Naive thymus-derived CD4-positive, alpha-beta T cell (primary cell): ENCODE measurements at regions not wholly inside any gene's neighbourhood (a gene's known extent, or its start where the extent isn't known, plus 50 kb on each side); places are given as distances from the start of the nearest gene placed in this dataset.

Experiments
- ATAC-seq: fragments of 150-1000 bp; cut with Tn5 transposase; 2 replicates; pipeline ENCODE4 v1.10.0; 2021; ENCODE audit warnings: mild to moderate bottlenecking, moderate library complexity
- CTCF ChIA-PET: fragments of 350-600 bp; sonication (Branson Sonifier 250); formaldehyde crosslinking; loops from one replicate; lab custom pipeline; 2021; ENCODE audit warnings: antibody characterized with exemption; lab: Charles Lee
- POLR2A ChIA-PET: fragments of 350-600 bp; sonication (Branson Sonifier 250); formaldehyde crosslinking; loops from one replicate; lab custom pipeline; 2021; ENCODE audit warnings: antibody characterized with exemption, inconsistent platforms; lab: Charles Lee
- DNase-seq, 9 donors: peaks; one replicate each; pipeline versions ENCODE4 v3.0.0 to v3.0.0-alpha.2; 2020 to 2022; ENCODE audit warnings: mixed read lengths in 1 of 9
- H3K27ac ChIP-seq: one replicate; pipeline ENCODE4 v1.7.0; 2013; ENCODE audit warnings: mild to moderate bottlenecking, low read depth, low read length, moderate library complexity
- H3K27me3 ChIP-seq, 2 donors: one replicate each; pipeline ENCODE4 v1.7.0; 2013; ENCODE audit warnings: low read length in 2 of 2, mild to moderate bottlenecking in 2 of 2, moderate library complexity in 2 of 2; ENCODE audit not compliant: control insufficient read depth in 2 of 2, insufficient read depth in 2 of 2
- H3K36me3 ChIP-seq, 3 experiments: 1 replicate in 2 of 3; 2 replicates in 1 of 3; pipeline ENCODE4 v1.7.0; 2013; ENCODE audit warnings: low read length in 3 of 3, mild to moderate bottlenecking in 3 of 3, moderate library complexity in 1 of 3; ENCODE audit not compliant: insufficient read depth in 3 of 3, control insufficient read depth in 2 of 3
- H3K4me1 ChIP-seq, 2 donors: one replicate each; pipeline ENCODE4 v1.7.0; 2013; ENCODE audit warnings: low read length in 2 of 2, mild to moderate bottlenecking in 2 of 2, moderate library complexity in 1 of 2; ENCODE audit not compliant: control insufficient read depth in 2 of 2, insufficient read depth in 2 of 2
- H3K4me3 ChIP-seq: 2 replicates; pipeline ENCODE4 v1.7.0; 2013; ENCODE audit warnings: mild to moderate bottlenecking, low read length
- H3K9me3 ChIP-seq, 3 experiments: 1 replicate in 2 of 3; 2 replicates in 1 of 3; pipeline ENCODE4 v1.7.0; 2013; ENCODE audit warnings: low read length in 3 of 3; ENCODE audit not compliant: control insufficient read depth in 2 of 3
- H3K27ac Mint-ChIP-seq, 9 donors: one replicate each; pipeline ENCODE4 v1.8.0; 2020 to 2022; ENCODE audit warnings: mixed read lengths in 9 of 9, mild to moderate bottlenecking in 8 of 9, moderate library complexity in 5 of 9, inconsistent platforms in 2 of 9
- H3K27me3 Mint-ChIP-seq, 5 donors: one replicate each; pipeline ENCODE4 v1.8.0; 2021 to 2022; ENCODE audit warnings: mixed read lengths in 5 of 5, mild to moderate bottlenecking in 1 of 5
- H3K36me3 Mint-ChIP-seq, 5 donors: one replicate each; pipeline ENCODE4 v1.8.0; 2020 to 2022; ENCODE audit warnings: mixed read lengths in 5 of 5, mild to moderate bottlenecking in 3 of 5, inconsistent platforms in 1 of 5
- H3K4me1 Mint-ChIP-seq, 7 donors: one replicate each; pipeline ENCODE4 v1.8.0; 2020 to 2022; ENCODE audit warnings: mixed read lengths in 7 of 7, mild to moderate bottlenecking in 3 of 7, inconsistent platforms in 1 of 7
- H3K4me3 Mint-ChIP-seq, 10 donors: one replicate each; pipeline ENCODE4 v1.8.0; 2020 to 2022; ENCODE audit warnings: mild to moderate bottlenecking in 10 of 10, mixed read lengths in 10 of 10, moderate library complexity in 6 of 10, inconsistent platforms in 2 of 10
- H3K9me3 Mint-ChIP-seq, 11 donors: one replicate each; pipeline ENCODE4 v1.8.0; 2020 to 2022; ENCODE audit warnings: mixed read lengths in 11 of 11, mild to moderate bottlenecking in 4 of 11, inconsistent platforms in 1 of 11, moderate library complexity in 1 of 11
- intact Hi-C, 2 donors: fragments of 100-400 bp; cut with micrococcal nuclease; formaldehyde crosslinking; loops; one replicate each; pipeline ENCODE4 v1.15.1; 2023

DNA sequence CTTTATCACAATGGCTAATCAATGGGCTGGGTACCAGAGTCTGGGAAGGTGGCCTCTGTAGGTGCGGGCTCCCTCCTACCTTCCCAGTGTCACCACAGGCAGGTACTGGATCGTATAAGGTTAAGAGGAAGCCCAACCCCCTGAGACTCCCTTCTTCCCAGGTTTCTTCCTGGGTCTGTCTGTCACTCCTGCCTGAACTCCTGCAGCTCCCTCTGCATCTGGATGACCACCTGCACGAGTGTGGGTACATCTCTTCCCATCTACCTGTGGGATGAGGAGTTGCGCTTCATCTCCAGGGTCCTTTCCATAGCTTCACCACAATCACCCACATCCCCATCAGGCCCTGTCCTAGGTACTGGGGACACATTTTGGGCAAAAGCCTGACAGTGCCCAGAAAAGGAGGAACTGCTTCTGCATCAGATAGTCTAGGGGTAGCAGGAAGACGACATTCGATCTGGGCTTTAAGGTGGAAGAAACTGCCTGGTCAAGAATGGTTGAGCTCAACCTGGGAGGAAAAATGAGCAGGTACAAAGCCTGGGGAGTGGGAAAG is 112.2 kb upstream of the ALDH1B1 start:
- no peaks in the 10 kb centered on the region for H3K9me3 ChIP-seq
- no peak overlapping the region for H3K27ac ChIP-seq
- Mint-ChIP-seq H3K9me3 (peaks cover 0 to 2% (median 0%) of the 10 kb centered on the region in 11 donors), H3K27me3 (peaks cover 0 to 9% (median 0%) of the 10 kb centered on the region in 5 donors), H3K4me1 (peaks cover 8 to 24% (median 19%) of the 10 kb centered on the region in 7 donors), H3K27ac (peak overlapping the region in 1 of 9 donors; percentile 32), H3K4me3 (no peak overlapping the region), H3K36me3 (no peaks in the 10 kb centered on the region)
- ChIA-PET CTCF (no interaction called here), POLR2A (no interaction called here)
- intact Hi-C loops, result loop anchor here in 1 of 2 donors (10.0 kb wide), 1 partner anchor 64 kb away; no protein-coding TSS in a partner anchor
- H3K4me1 ChIP-seq, result peaks cover 0 to 14% of the 10 kb centered on the region in 2 donors
- no peaks in the 10 kb centered on the region for H3K36me3 ChIP-seq
- H3K4me3 ChIP-seq, result no peak overlapping the region
- no peaks in the 10 kb centered on the region for H3K27me3 ChIP-seq
- ATAC-seq (no peak), DNase-seq (no peak)

DNA sequence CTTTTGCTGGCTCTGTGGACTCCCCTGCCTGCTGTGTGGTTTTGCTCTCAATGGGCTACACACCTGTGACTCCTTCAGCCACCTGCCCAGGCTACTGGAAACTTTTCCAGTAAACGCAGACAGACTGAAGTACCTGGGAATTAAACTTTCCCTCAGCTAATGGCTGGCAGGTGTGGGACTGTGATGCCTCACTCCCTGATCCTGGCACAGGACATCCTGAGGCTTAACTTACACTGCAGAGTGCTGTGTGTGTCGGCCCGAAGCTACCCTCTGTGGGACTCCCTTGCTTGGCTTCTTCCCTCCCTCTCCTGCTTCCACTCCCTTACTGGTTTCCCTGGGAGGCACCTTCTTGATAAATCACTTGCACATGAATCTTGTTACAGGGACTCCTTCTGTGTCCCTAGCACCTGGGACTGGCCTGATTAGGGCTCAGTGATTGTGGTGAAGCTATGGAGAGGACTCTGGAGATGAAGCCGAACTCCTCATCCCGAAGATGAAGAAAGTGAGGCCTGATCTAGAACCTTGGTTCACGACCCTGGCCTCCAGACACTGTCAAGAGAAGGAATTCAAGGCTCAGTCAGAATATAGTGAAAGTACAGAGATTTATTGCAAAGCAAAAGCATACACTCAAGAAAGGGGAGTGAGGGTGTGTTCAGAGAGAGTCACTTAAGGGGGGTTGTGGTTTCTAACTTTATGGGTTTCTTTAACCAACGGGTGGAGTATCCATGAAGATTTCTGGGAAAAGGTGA is 113.4 kb upstream of the ALDH1B1 start:
- Mint-ChIP-seq H3K4me3 (peak overlapping the region in 4 of 10 donors; percentile 2 to 60 (median 24)), H3K36me3 (no peaks in the 10 kb centered on the region), H3K27ac (peak overlapping the region in 1 of 9 donors; percentile 60), H3K27me3 (peaks cover 0 to 9% (median 0%) of the 10 kb centered on the region in 5 donors), H3K9me3 (no peaks in the 10 kb centered on the region), H3K4me1 (peaks cover 8 to 24% (median 19%) of the 10 kb centered on the region in 7 donors)
- POLR2A ChIA-PET, result no interaction called here
- H3K27ac ChIP-seq, result no peak overlapping the region
- CTCF ChIA-PET, result interaction anchor here (0.6 kb wide), 2 partner anchors 10 to 34 kb away, joined by 3 read pairs; no protein-coding TSS in a partner anchor
- DNase-seq (peak in 1 of 9 donors; percentile 11), ATAC-seq (no peak)
- no peak overlapping the region for H3K4me3 ChIP-seq
- no peaks in the 10 kb centered on the region for H3K9me3 ChIP-seq
- no peaks in the 10 kb centered on the region for H3K27me3 ChIP-seq
- intact Hi-C loops, result no loop called here
- H3K36me3 ChIP-seq, result no peaks in the 10 kb centered on the region
- peaks cover 0 to 14% of the 10 kb centered on the region in 2 donors for H3K4me1 ChIP-seq

DNA sequence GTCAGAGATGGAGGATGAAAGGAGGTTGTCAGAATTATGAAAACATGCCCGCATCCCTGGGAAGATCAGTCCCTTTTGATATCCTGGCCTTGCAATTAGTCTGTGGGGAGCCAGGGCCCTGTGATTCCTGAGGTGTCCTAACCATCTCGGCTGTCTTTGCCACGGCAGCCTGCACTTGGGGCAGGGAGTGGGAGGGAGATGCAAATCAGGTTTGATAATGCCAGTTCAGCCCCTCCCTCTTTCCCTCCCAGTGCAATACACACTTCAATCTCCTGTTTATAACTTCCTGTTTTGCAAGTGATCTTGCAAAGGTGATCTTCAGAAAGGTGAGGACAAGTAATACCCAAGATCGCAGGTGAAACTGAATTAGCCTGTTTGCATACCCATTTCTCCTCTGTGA is 114.0 kb upstream of the ALDH1B1 start:
- DNase-seq, result peak in 4 of 9 donors; percentile 4 to 16 (median 4)
- ATAC-seq, result no peak
- Mint-ChIP-seq H3K4me3 (peak overlapping the region in 7 of 10 donors; percentile 2 to 63 (median 42)), H3K27me3 (peaks cover 0 to 9% (median 0%) of the 10 kb centered on the region in 5 donors), H3K9me3 (no peaks in the 10 kb centered on the region), H3K4me1 (peaks cover 8 to 24% (median 19%) of the 10 kb centered on the region in 7 donors), H3K36me3 (no peaks in the 10 kb centered on the region), H3K27ac (peak overlapping the region in 1 of 9 donors; percentile 75)
- no peak overlapping the region for H3K27ac ChIP-seq
- no peaks in the 10 kb centered on the region for H3K27me3 ChIP-seq
- no peaks in the 10 kb centered on the region for H3K36me3 ChIP-seq
- no peaks in the 10 kb centered on the region for H3K9me3 ChIP-seq
- ChIA-PET POLR2A (no interaction called here), CTCF (no interaction called here)
- no peak overlapping the region for H3K4me3 ChIP-seq
- intact Hi-C loops, result no loop called here
- H3K4me1 ChIP-seq, result peaks cover 0 to 14% of the 10 kb centered on the region in 2 donors

DNA sequence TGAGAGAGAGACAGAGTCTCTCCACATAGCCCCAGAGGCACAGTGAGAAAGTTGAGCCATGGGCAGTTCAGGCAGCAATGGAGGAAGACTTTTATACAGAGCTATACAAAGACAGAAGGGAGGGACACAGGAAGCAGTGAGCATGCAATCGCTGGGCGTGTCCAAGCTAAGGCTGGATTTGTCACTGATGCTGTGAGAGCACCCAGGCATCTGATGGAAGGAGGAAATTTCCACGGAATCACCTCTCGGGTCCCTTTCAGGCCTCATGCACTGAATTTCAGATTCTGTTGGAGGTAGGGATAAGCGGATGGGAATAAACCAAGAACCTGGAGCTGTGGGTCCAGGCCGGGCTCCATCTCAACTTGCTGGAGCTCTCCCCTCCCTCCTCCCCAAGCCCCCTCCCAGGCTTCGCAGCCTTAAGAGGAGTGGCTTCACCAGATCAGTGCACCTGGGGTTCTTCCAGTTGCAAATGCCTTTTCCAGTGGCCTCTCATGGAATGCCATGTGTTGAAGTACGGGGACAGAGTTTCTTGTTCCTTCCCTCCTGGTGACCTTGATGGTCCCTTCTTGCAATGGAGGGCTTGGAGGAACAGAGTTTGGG is 114.8 kb upstream of the ALDH1B1 start:
- no peak for ATAC-seq
- H3K4me1 Mint-ChIP-seq, result peaks cover 8 to 24% (median 19%) of the 10 kb centered on the region in 7 donors

DNA sequence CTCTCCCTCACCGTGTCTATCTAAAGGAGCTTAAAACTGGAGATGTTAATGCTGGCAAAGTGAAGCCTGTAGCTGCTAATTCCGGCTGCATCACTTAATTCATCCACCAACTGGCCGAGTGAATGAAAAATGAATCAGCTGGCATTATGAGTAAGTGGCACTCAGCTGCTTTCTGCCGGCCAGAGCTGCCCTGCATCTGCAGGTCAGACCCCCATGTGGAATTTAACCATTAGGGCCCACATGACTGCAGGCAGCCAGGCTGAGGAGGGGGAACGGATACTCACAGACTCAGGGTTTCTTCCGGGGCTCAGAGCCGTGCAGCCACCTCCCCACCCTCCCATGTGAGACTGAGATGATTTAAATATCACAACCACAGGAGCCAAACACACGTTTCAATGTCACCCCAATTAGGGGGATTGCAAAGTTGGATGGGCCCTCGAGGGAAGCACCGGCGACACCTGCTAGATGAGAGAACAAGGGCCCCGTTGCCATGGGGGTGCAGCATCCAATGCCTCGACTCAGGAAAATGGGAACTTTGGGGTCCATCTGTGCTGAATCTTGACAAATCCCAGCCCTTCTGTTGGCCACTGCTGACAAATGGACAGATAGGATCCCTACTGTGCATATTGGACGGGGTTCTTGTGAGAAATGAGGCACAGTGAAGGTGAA is 115.6 kb upstream of the ALDH1B1 start:
- Mint-ChIP-seq H3K36me3 (no peaks in the 10 kb centered on the region), H3K27ac (no peak overlapping the region), H3K4me3 (peak overlapping the region in 1 of 10 donors; percentile 53), H3K27me3 (peaks cover 0 to 6% (median 0%) of the 10 kb centered on the region in 5 donors), H3K9me3 (peaks cover 0 to under 1% (median 0%) of the 10 kb centered on the region in 11 donors), H3K4me1 (peaks cover 8 to 24% (median 19%) of the 10 kb centered on the region in 7 donors)
- H3K27ac ChIP-seq, result no peak overlapping the region
- DNase-seq (no peak), ATAC-seq (no peak)
- no peaks in the 10 kb centered on the region for H3K36me3 ChIP-seq
- H3K27me3 ChIP-seq, result no peaks in the 10 kb centered on the region
- intact Hi-C loops, result no loop called here
- H3K4me1 ChIP-seq, result peaks cover 0 to 14% of the 10 kb centered on the region in 2 donors
- POLR2A ChIA-PET, result no interaction called here
- CTCF ChIA-PET, result no interaction called here
- H3K9me3 ChIP-seq, result no peaks in the 10 kb centered on the region
- H3K4me3 ChIP-seq, result no peak overlapping the region

More for the DNA sequence above, 114.8 kb upstream of the ALDH1B1 start:
- Histone ChIP-seq H3K9me3 (no peaks in the 10 kb centered on the region), H3K27ac (no peak overlapping the region), H3K27me3 (no peaks in the 10 kb centered on the region), H3K36me3 (no peaks in the 10 kb centered on the region), H3K4me1 (peaks cover 0 to 14% of the 10 kb centered on the region in 2 donors), H3K4me3 (no peak overlapping the region)
- no peaks in the 10 kb centered on the region for H3K9me3 Mint-ChIP-seq
- H3K27me3 Mint-ChIP-seq, result peaks cover 0 to 8% (median 0%) of the 10 kb centered on the region in 5 donors
- peak overlapping the region in 1 of 10 donors; percentile 53 for H3K4me3 Mint-ChIP-seq
- peak overlapping the region in 2 of 9 donors; percentile 3 to 12 for H3K27ac Mint-ChIP-seq
- POLR2A ChIA-PET, result no interaction called here
- no peaks in the 10 kb centered on the region for H3K36me3 Mint-ChIP-seq
- CTCF ChIA-PET, result no interaction called here
- DNase-seq, result no peak
- intact Hi-C loops, result no loop called here

DNA sequence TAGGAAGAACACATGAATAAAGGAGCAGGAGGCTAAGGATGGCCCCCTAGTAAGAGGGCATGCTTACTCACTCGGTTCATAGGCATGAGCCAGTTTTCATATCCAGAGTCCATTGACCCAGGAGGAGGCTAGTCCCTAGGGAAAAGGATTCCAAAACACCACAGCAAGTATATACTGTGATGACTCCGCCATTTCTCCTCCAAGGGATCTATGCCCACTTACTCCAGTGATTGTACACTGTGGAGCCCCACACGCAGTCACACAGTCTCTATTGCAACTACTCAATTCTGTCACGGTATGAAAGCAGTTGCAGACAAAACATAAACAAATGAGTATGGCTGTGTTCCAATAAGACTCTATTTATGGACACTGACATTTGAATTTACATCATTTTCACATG is 117.7 kb upstream of the ALDH1B1 start:
- DNase-seq, result no peak
- Histone ChIP-seq H3K9me3 (no peaks in the 10 kb centered on the region), H3K4me3 (no peak overlapping the region), H3K27me3 (no peaks in the 10 kb centered on the region), H3K27ac (no peak overlapping the region), H3K4me1 (peaks cover 0 to 14% of the 10 kb centered on the region in 2 donors), H3K36me3 (no peaks in the 10 kb centered on the region)
- ChIA-PET CTCF (no interaction called here), POLR2A (no interaction called here)
- no peaks in the 10 kb centered on the region for H3K36me3 Mint-ChIP-seq
- intact Hi-C loops, result no loop called here
- H3K27me3 Mint-ChIP-seq, result peaks cover 0 to 4% (median 0%) of the 10 kb centered on the region in 5 donors
- peaks cover 0 to 3% (median 0%) of the 10 kb centered on the region in 11 donors for H3K9me3 Mint-ChIP-seq
- H3K27ac Mint-ChIP-seq, result no peak overlapping the region
- no peak for ATAC-seq
- H3K4me3 Mint-ChIP-seq, result no peak overlapping the region
- peaks cover 8 to 22% (median 17%) of the 10 kb centered on the region in 7 donors for H3K4me1 Mint-ChIP-seq
